ENCODE measurements at regions not wholly inside any gene's neighbourhood (a gene's known extent, or its start where the extent isn't known, plus 50 kb on each side); places are given as distances from the start of the nearest gene placed in this dataset.

GRCh38 chr12:131384544-131384855, 326.4 kb upstream of the SFSWAP start:
- CTCF ChIA-PET: no interaction called here

More at GRCh38 chr12:131384544-131384855, 326.4 kb upstream of the SFSWAP start:
- H2BK20ac ChIP-seq (ENCODE audit: low read depth, low read length): no peak overlapping the region
- no peak overlapping the region for H4K91ac ChIP-seq (ENCODE audit: insufficient read depth, low read depth, low read length)
- H2BK120ac ChIP-seq (ENCODE audit: low read depth, low read length): no peak overlapping the region
- no TSS peak for BruUV-seq (replicated peaks)
- intact Hi-C loops (cut with micrococcal nuclease): no loop called here
- H3K4ac ChIP-seq (ENCODE audit: low read depth, low read length): no peak overlapping the region
- H2BK15ac ChIP-seq (ENCODE audit: low read depth, low read length): no peak overlapping the region
- no peak overlapping the region for H2AK5ac ChIP-seq (ENCODE audit: low read depth, low read length)
- H3K36me3 ChIP-seq (ENCODE audit: control insufficient read depth, insufficient read depth, low read length): no peaks in the 10 kb centered on the region
- H2AFZ ChIP-seq (replicated peaks; ENCODE audit: low read length, poor library complexity): no peak overlapping the region
- no peak overlapping the region for H3K4me2 ChIP-seq (ENCODE audit: low read depth, low read length)
- no peaks in the 10 kb centered on the region for H3K79me1 ChIP-seq (ENCODE audit: low read depth in 1 of 2, low read length in 2 of 2)
- no peak overlapping the region for H4K8ac ChIP-seq (ENCODE audit: low read depth in 2 of 2, low read length in 2 of 2)
- no peak for DNase-seq
- dilution Hi-C loops (cut with HindIII; ENCODE audit: low sequenced_read_pairs, unreplicated experiment): no loop called here
- no peaks in the 10 kb centered on the region for H3K4me1 ChIP-seq (ENCODE audit: control insufficient read depth, insufficient read depth, low read length)
- TF ChIP-seq CEBPB (IDR thresholded peaks at IDR 0.05; ENCODE audit: low read depth, low read length) (no peak), MAZ (IDR thresholded peaks at IDR 0.05; ENCODE audit: borderline replicate concordance, low read depth, low read length) (no peak), MAFK (IDR thresholded peaks at IDR 0.05; ENCODE audit: low read depth, low read length) (no peak), RFX5 (IDR thresholded peaks at IDR 0.05; ENCODE audit: low read depth, low read length) (no peak), RCOR1 (IDR thresholded peaks at IDR 0.05; ENCODE audit: insufficient replicate concordance, low read length) (no peak), CHD1 (IDR thresholded peaks at IDR 0.05; ENCODE audit: low read depth, low read length) (no peak)
- TF ChIP-seq, protein P1, sequence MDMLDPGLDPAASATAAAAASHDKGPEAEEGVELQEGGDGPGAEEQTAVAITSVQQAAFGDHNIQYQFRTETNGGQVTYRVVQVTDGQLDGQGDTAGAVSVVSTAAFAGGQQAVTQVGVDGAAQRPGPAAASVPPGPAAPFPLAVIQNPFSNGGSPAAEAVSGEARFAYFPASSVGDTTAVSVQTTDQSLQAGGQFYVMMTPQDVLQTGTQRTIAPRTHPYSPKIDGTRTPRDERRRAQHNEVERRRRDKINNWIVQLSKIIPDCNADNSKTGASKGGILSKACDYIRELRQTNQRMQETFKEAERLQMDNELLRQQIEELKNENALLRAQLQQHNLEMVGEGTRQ (IDR thresholded peaks at IDR 0.05; ENCODE audit: low read depth, low read length): no peak
- TF ChIP-seq, protein P2, sequence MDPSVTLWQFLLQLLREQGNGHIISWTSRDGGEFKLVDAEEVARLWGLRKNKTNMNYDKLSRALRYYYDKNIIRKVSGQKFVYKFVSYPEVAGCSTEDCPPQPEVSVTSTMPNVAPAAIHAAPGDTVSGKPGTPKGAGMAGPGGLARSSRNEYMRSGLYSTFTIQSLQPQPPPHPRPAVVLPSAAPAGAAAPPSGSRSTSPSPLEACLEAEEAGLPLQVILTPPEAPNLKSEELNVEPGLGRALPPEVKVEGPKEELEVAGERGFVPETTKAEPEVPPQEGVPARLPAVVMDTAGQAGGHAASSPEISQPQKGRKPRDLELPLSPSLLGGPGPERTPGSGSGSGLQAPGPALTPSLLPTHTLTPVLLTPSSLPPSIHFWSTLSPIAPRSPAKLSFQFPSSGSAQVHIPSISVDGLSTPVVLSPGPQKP (IDR thresholded peaks at IDR 0.05; ENCODE audit: borderline replicate concordance, low read depth, low read length): no peak
- POLR2A ChIA-PET (ENCODE audit: unreplicated experiment): no interaction called here
- H4K5ac ChIP-seq (ENCODE audit: low read depth, low read length): no peak overlapping the region
- peaks cover 31% of the 10 kb centered on the region; the same call in 1 of the 2 replicates for H3K9me3 ChIP-seq (ENCODE audit: control insufficient read depth, insufficient read depth, low read length)
- H3K27me3 ChIP-seq (ENCODE audit: control insufficient read depth, insufficient read depth, low read length): no peaks in the 10 kb centered on the region
- no peak for ATAC-seq (ENCODE audit: low read depth)
- H3K27ac ChIP-seq (ENCODE audit: insufficient read depth, low read length): no peak overlapping the region
- H3K9ac ChIP-seq (ENCODE audit: low read depth, low read length): no peak overlapping the region
- no peak overlapping the region for H2AK9ac ChIP-seq (replicated peaks; ENCODE audit: low read depth, low read length, poor library complexity)
- H3K14ac ChIP-seq (replicated peaks; ENCODE audit: low read depth, low read length): no peak overlapping the region
- no peak overlapping the region for H3K23ac ChIP-seq (ENCODE audit: low read depth, low read length)
- H3K18ac ChIP-seq (ENCODE audit: low read depth, low read length): no peak overlapping the region
- no peaks in the 10 kb centered on the region for H4K20me1 ChIP-seq (ENCODE audit: insufficient read depth, low read length)
- no peak overlapping the region for H3K4me3 ChIP-seq (ENCODE audit: insufficient read depth, low read depth, low read length)
- in situ Hi-C loops (cut with MboI; ENCODE audit: low sequenced_read_pairs): no loop called here
- H2BK5ac ChIP-seq (ENCODE audit: low read depth, low read length, poor library complexity, severe bottlenecking): no peak overlapping the region
- no CpG with 5 or more reads among the region's 8 CpGs for WGBS, 2 experiments (ENCODE audit: extremely low coverage in 2 of 2, insufficient read length in 1 of 2)
- H3K56ac ChIP-seq (ENCODE audit: extremely low read depth, insufficient read depth, low read length): no peak overlapping the region
- no peaks in the 10 kb centered on the region for H3K9me1 ChIP-seq (ENCODE audit: insufficient read depth, low read length)

Measured in IMR-90 (cell line).